H9 (cell line): ENCODE measurements at regions not wholly inside any gene's neighbourhood (a gene's known extent, or its start where the extent isn't known, plus 50 kb on each side); places are given as distances from the start of the nearest gene placed in this dataset.

ENCODE experiments used
- DNase-seq: peaks from one replicate; pipeline ENCODE4 v3.0.0-alpha.2; 2017
- H2AFZ ChIP-seq: one replicate; pipeline ENCODE4 v1.6.1; 2013; ENCODE audit warnings: mild to moderate bottlenecking, low read length, control low read depth, moderate library complexity
- H2AK5ac ChIP-seq: 2 replicates; pipeline ENCODE4 v1.6.1; 2013; ENCODE audit warnings: low read length, control low read depth, mixed read lengths; ENCODE audit not compliant: insufficient read length
- H2BK120ac ChIP-seq: one replicate; pipeline ENCODE4 v1.6.1; 2013; ENCODE audit warnings: low read depth, mild to moderate bottlenecking, low read length, control low read depth, inconsistent platforms; ENCODE audit not compliant: poor library complexity, severe bottlenecking
- H2BK12ac ChIP-seq: 2 replicates; pipeline ENCODE4 v1.6.1; 2013; ENCODE audit warnings: low read length, control low read depth, mixed read lengths, low read depth; ENCODE audit not compliant: insufficient read length
- H2BK15ac ChIP-seq: 2 replicates; pipeline ENCODE4 v1.6.1; 2013; ENCODE audit warnings: low read depth, low read length, control low read depth
- H2BK20ac ChIP-seq: one replicate; pipeline ENCODE4 v1.6.1; 2013; ENCODE audit warnings: low read depth, mild to moderate bottlenecking, low read length, control low read depth, inconsistent platforms; ENCODE audit not compliant: poor library complexity, severe bottlenecking
- H2BK5ac ChIP-seq: 2 replicates; pipeline ENCODE4 v1.6.1; 2013; ENCODE audit warnings: low read length, control low read depth, mixed read lengths; ENCODE audit not compliant: insufficient read length
- H3K14ac ChIP-seq: 2 replicates; pipeline ENCODE4 v1.6.1; 2013; ENCODE audit warnings: low read length, control low read depth; ENCODE audit not compliant: insufficient read depth
- H3K18ac ChIP-seq: 2 replicates; pipeline ENCODE4 v1.6.1; 2013; ENCODE audit warnings: low read depth, mild to moderate bottlenecking, mixed read lengths, low read length, control low read depth; ENCODE audit not compliant: insufficient read length
- H3K23ac ChIP-seq: 2 replicates; pipeline ENCODE4 v1.6.1; 2013; ENCODE audit warnings: low read length, control low read depth, mixed read lengths, low read depth; ENCODE audit not compliant: insufficient read length
- H3K23me2 ChIP-seq: 2 replicates; pipeline ENCODE4 v1.6.1; 2013; ENCODE audit warnings: low read depth, mild to moderate bottlenecking, mixed read lengths, low read length, control low read depth; ENCODE audit not compliant: insufficient read length, poor library complexity, severe bottlenecking
- H3K27ac ChIP-seq: 2 replicates; pipeline ENCODE4 v1.5.1; 2013; ENCODE audit warnings: low read length, control low read depth, mixed read lengths, low read depth; ENCODE audit not compliant: insufficient read length
- H3K27me3 ChIP-seq: 2 replicates; pipeline ENCODE4 v1.6.1; 2013; ENCODE audit warnings: low read length, control low read depth, inconsistent platforms; ENCODE audit not compliant: insufficient read depth
- H3K4ac ChIP-seq: 2 replicates; pipeline ENCODE4 v1.6.1; 2013; ENCODE audit warnings: low read depth, mild to moderate bottlenecking, control low read depth, inconsistent platforms, low read length, moderate library complexity
- H3K4me1 ChIP-seq: 2 replicates; pipeline ENCODE4 v1.6.1; 2013; ENCODE audit warnings: low read length, control low read depth, inconsistent platforms; ENCODE audit not compliant: insufficient read depth
- H3K4me2 ChIP-seq: 2 replicates; pipeline ENCODE4 v1.6.1; 2013; ENCODE audit warnings: low read length, control low read depth, mixed read lengths; ENCODE audit not compliant: insufficient read length, insufficient read depth
- H3K56ac ChIP-seq: 2 replicates; pipeline ENCODE4 v1.6.1; 2013; ENCODE audit warnings: low read depth, mild to moderate bottlenecking, mixed read lengths, low read length, control low read depth; ENCODE audit not compliant: insufficient read length
- H3K79me1 ChIP-seq: 2 replicates; pipeline ENCODE4 v1.6.1; 2013; ENCODE audit warnings: low read depth, mild to moderate bottlenecking, moderate library complexity, low read length, control low read depth, inconsistent platforms; ENCODE audit not compliant: insufficient read depth, poor library complexity, severe bottlenecking
- H3K79me2 ChIP-seq: 2 replicates; pipeline ENCODE4 v1.6.1; 2013; ENCODE audit warnings: low read length, control low read depth, inconsistent platforms; ENCODE audit not compliant: insufficient read depth
- H3K9ac ChIP-seq: 2 replicates; pipeline ENCODE4 v1.6.1; 2013; ENCODE audit warnings: low read length, control low read depth, mixed read lengths; ENCODE audit not compliant: insufficient read length; ENCODE audit errors: extremely low read depth
- H3K9me3 ChIP-seq: one replicate; pipeline ENCODE4 v1.6.1; 2013; ENCODE audit warnings: low read depth, low read length, inconsistent platforms; ENCODE audit not compliant: control insufficient read depth
- H3T11ph ChIP-seq: one replicate; pipeline ENCODE4 v1.6.1; 2013; ENCODE audit warnings: mild to moderate bottlenecking, low read length, control low read depth, inconsistent platforms
- H4K20me1 ChIP-seq: one replicate; pipeline ENCODE4 v1.6.1; 2013; ENCODE audit not compliant: control insufficient read depth, insufficient read length, insufficient read depth
- H4K5ac ChIP-seq: 2 replicates; pipeline ENCODE4 v1.6.1; 2013; ENCODE audit warnings: low read depth, mild to moderate bottlenecking, mixed read lengths, low read length, control low read depth; ENCODE audit not compliant: insufficient read length
- H4K8ac ChIP-seq: replicated peaks from 2 replicates; pipeline ENCODE4 v1.6.1; 2013; ENCODE audit warnings: low read length, control low read depth, mixed read lengths, low read depth; ENCODE audit not compliant: insufficient read length
- H4K91ac ChIP-seq: 2 replicates; pipeline ENCODE4 v1.6.1; 2013; ENCODE audit warnings: low read depth, mild to moderate bottlenecking, moderate library complexity, mixed read lengths, low read length, control low read depth; ENCODE audit not compliant: insufficient read length
- H3K27ac Mint-ChIP-seq, 3 experiments: 2 replicates in 2 of 3; 3 replicates in 1 of 3; pipeline ENCODE4 v1.8.0; 2020 to 2021; ENCODE audit warnings: mixed read lengths in 3 of 3, mild to moderate bottlenecking in 1 of 3, moderate library complexity in 1 of 3
- H3K27me3 Mint-ChIP-seq: 2 replicates; pipeline ENCODE4 v1.8.0; 2021; ENCODE audit warnings: low read depth, mild to moderate bottlenecking, moderate library complexity, mixed read lengths
- H3K36me3 Mint-ChIP-seq, 3 experiments: 2 replicates in 2 of 3; 3 replicates in 1 of 3; pipeline ENCODE4 v1.8.0; 2020 to 2021; ENCODE audit warnings: low read depth in 3 of 3, mixed read lengths in 3 of 3; ENCODE audit not compliant: insufficient read depth in 1 of 3
- H3K4me1 Mint-ChIP-seq, 2 experiments: 2 replicates each; pipeline ENCODE4 v1.8.0; 2020; ENCODE audit warnings: mixed read lengths in 2 of 2
- H3K4me3 Mint-ChIP-seq, 2 experiments: 2 replicates in 1 of 2; 3 replicates in 1 of 2; pipeline ENCODE4 v1.8.0; 2020 to 2021; ENCODE audit warnings: mild to moderate bottlenecking in 2 of 2, mixed read lengths in 2 of 2, moderate library complexity in 1 of 2
- H3K9me3 Mint-ChIP-seq, 2 experiments: 2 replicates in 1 of 2; 3 replicates in 1 of 2; pipeline ENCODE4 v1.8.0; 2020; ENCODE audit warnings: mild to moderate bottlenecking in 2 of 2, mixed read lengths in 2 of 2, moderate library complexity in 1 of 2
- CTCF ChIP-seq: fragments of 200-600 bp; sonication (generic); conservative IDR thresholded peaks from 3 replicates; pipeline ENCODE4 v1.8.0; 2021; ENCODE audit warnings: antibody characterized with exemption, mild to moderate bottlenecking
- WGBS: extraction: QIAGEN DNeasy Blood & Tissue Kit; methylation state at CpG from one replicate; pipeline ENCODE4 v1.1.7; 2013; ENCODE audit warnings: missing lambda C conversion rate, low lambda C conversion rate, mixed read lengths; ENCODE audit not compliant: insufficient read length; ENCODE audit errors: extremely low coverage; 5-methylcytosine and 5-hydroxymethylcytosine counted together

- H2BK20ac ChIP-seq = no peak overlapping the region
- H3K27ac ChIP-seq = no peak overlapping the region
- no CpG with 5 or more reads among the region's 6 CpGs for WGBS
- H3K4me3 Mint-ChIP-seq = peak overlapping the region in 1 of 2 experiments; percentile 9; a peak in 1 of 5 replicates
- peak overlapping the region in 1 of 3 experiments; percentile 34; a peak in 2 of 7 replicates for H3K27ac Mint-ChIP-seq
- peak; percentile 72 for DNase-seq
- no peaks in the 10 kb centered on the region for H4K20me1 ChIP-seq
- H2AFZ ChIP-seq = no peak overlapping the region
- H3K79me2 ChIP-seq = no peaks in the 10 kb centered on the region
- H3K23me2 ChIP-seq = no peaks in the 10 kb centered on the region
- peaks cover 4 to 7% of the 10 kb centered on the region in 2 experiments for H3K4me1 Mint-ChIP-seq
- no peak overlapping the region for H3K9ac ChIP-seq
- H2BK5ac ChIP-seq = no peak overlapping the region
- H2AK5ac ChIP-seq = no peak overlapping the region
- H3K27me3 ChIP-seq = no peaks in the 10 kb centered on the region
- H4K91ac ChIP-seq = no peak overlapping the region
- H3K23ac ChIP-seq = no peak overlapping the region
- no peak overlapping the region for H2BK12ac ChIP-seq
- H3K14ac ChIP-seq = no peak overlapping the region
- H3K4me2 ChIP-seq = no peak overlapping the region
- H3K79me1 ChIP-seq = no peaks in the 10 kb centered on the region
- no peaks in the 10 kb centered on the region; the same call in 1 of the 2 replicates for H3K27me3 Mint-ChIP-seq
- H3K18ac ChIP-seq = no peak overlapping the region
- no peak overlapping the region for H3T11ph ChIP-seq
- no peaks in the 10 kb centered on the region for H3K4me1 ChIP-seq
- no peak overlapping the region for H3K4ac ChIP-seq
- H2BK120ac ChIP-seq = no peak overlapping the region
- peak; percentile 49; the same call in 1 of the 3 replicates for TF ChIP-seq CTCF
- H3K9me3 Mint-ChIP-seq = no peaks in the 10 kb centered on the region
- H4K8ac ChIP-seq = no peak overlapping the region
- no peak overlapping the region for H4K5ac ChIP-seq
- H3K36me3 Mint-ChIP-seq = no peaks in the 10 kb centered on the region
- no peak overlapping the region for H3K56ac ChIP-seq
- H3K9me3 ChIP-seq = no peaks in the 10 kb centered on the region
- H2BK15ac ChIP-seq = no peak overlapping the region
Observed at GRCh38 chr4:146124023-146124680, 51.4 kb upstream of the LSM6 start.
